Nucleus accumbens (tissue), 56 donors: ENCODE measurements at regions not wholly inside any gene's neighbourhood (a gene's known extent, or its start where the extent isn't known, plus 50 kb on each side); places are given as distances from the start of the nearest gene placed in this dataset.
"Not testable (repeated sequence)": the region's sequence is repeated elsewhere in the genome, so short reads cannot be mapped to it uniquely, and the experiment has no call there.

Experiments
- DNase-seq, 56 donors: peaks; one replicate each; lab custom pipeline; 2025; lab: John Stamatoyannopoulos, UW

DNA sequence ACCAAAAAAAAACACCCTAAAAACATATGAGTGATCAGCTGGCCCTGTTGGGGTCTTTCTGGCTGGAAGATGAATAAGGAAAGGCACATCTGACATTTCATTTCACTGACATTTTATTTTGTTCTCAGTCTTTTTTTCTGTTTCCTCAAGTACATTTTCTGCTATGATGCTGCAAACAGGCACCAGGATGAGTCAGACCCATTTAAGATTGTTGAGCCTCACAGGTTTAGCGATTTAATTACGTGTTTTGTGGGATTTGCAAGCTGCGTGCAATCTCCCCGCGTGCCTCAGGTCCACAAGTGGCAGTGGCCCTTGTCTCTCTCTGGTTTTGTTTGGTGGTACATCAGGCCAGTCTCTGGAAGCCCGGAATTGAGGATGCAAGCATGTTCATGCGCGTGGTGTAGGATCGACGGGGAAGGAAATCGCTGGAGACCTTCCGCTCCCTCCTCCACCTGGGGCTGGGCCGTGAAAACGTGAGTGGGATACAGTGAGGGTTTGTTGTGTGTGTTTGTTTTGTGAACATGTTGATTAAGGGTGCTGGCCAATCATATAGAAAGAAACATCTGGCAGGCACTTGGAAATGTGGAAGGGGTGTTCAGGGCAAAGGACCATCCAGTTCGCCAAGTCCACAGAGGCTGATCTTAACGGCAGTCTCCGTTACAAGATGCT, 120.2 kb upstream of the ZNF516 start:
- peak in 1 of 56 donors; percentile 5 for DNase-seq

DNA sequence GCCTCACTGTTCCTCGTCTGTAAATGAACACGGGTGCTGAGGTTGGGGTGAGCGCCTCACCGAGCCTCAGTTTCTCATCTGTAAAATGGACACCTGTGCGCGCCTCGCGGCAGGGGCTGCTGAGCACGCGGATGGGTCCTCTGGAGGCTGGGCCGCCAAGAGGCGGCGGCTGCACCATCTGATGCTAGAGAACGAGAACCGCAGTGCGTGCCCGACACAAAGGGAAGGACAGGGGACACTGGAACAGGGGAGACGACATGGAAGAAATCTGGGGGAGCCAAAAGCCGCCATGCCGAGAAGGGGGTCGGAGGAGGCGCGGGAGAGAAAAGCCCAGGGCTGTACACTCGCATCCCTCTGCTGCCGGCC, 118.7 kb upstream of the ZNF516 start:
- DNase-seq = no peak

DNA sequence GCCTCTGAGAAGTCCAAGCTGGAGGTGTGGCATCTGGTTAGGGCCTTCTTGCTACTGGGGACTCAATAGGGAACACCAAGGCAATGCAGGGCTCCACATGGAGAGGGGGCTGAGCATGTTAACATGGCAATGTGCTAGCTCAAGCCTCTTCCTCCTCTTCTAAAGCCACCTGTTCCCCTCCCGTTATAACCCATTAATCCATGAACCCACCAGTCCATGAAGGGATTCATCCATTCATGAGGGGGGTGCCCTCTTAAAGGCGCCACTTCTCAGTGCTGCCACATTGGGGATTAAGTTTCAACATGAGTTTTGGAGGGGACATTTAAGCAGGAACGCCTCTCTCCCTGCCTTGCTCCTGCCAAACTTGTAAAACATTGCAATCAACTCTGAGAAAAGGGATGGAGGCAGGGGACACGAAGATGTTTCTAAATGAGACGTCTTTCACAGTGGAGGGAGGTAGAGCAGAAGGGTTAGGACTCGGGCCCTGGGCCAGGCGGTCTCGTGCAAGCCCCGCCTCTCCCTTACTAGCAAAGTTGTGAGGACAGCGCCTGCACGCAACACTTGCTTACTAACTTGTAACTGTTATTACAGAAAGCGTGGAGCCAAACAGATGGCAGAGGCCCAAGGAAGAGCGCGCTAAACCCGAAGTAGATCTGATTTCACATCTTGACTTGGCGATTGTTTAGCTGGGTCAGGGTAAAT, 118.2 kb upstream of the ZNF516 start:
- DNase-seq = no peak

DNA sequence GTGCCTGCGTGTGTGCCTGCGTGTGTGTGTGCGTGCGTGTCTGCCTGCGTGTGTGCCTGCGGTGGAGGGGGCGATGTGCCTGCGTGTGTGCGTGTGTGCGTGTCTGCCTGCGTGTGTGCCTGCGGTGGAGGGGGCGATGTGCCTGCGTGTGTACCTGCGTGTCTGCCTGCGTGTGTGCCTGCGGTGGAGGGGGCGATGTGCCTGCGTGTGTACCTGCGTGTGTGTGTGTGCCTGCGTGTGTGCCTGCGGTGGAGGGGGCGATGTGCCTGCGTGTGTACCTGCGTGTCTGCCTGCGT, 116.7 kb upstream of the ZNF516 start:
- DNase-seq = not testable (repeated sequence)

DNA sequence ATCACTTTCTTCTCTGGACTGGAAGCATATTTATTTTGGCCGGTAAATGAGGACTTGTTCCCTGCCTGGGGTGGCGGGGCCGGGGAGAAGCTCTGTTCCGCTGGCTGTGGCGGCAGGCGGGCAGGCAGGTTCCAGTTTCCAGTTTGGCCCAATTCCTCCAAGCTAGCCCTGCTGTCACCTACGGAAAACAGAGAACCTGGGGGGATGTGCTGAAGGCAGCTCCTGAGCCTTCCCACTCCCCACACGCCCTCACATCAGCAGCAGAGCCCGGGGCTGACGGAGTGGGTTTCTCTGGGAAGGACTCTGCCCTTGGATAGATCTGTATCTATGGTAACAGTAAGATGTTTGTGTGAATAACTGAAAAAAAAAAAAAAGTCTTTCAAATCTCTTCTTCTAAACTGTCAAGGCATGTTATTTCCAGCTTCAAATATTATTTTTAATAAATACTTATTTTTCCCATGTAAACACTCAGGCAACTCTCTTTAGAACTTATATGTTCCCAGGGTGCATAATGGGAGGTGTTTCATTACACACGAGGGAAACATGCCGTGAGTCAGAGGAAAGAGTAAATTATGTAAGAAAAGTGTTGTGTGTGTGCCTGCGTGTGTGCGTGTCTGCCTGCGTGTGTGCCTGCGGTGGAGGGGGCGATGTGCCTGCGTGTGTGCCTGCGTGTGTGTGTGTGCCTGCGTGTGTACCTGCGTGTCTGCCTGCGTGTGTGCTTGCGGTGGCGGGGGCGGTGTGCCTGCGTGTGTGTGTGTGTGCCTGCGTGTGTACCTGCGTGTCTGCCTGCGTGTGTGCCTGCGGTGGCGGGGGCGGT, 116.1 kb upstream of the ZNF516 start:
- peak in 14 of 56 donors; percentile 15 to 65 (median 32) for DNase-seq

DNA sequence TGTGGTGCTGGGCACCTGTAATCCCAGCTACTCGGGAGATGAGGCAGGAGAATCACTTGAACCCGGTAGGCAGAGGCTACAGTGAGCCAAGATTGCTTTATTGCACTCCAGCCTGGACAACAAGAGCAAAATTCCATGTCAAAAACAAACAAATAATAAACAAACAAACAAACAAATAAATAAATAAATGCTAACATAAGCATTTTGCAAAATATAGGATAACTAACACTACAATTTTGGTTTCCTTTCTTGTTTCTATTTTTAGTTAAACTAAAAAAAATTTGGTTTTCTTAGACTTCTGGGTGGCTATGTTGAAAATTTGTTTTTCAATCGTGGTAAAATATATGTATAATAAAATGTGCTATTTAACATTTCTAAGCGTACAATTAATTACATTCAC, 115.0 kb upstream of the ZNF516 start:
- no peak for DNase-seq

DNA sequence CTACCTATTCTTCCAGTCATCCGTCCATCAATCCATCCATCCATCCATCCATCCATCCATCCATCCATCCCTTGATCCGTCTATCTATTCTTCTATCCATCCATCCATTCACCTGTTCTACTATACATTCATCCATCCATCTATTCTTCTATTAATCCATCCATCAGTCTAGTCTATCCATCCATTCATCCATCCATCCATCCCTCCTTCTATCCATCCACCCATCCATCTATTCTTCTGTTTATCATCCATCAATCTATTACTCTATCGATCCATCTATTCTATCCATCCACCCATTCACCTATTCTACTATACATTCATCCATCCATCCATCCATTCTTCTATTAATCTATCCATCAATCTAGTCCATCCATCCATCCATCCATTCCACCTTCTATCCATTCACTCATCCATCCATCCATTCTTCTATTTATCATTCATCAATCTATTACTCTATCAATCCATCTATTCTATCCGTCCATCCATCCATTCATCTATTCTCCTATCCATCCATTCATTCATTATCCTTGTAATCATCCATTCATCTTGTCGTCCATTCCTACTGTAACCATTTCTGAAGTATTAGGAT, 110.4 kb upstream of the ZNF516 start:
- no peak for DNase-seq

DNA sequence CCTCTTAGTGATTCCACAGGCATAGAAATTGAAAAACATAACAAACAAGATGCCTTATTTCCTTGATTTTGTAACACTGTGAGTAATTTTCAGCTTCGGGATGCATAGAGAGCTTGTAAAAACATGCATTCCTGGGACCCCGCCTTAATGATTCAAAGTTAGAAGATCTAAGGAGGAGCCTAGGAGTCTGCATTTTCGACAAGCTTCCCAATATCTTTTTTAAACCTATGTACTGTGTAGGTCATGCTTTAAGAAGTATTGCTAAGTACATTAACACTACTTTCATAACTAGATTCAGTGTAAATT, 109.8 kb upstream of the ZNF516 start:
- DNase-seq = no peak

DNA sequence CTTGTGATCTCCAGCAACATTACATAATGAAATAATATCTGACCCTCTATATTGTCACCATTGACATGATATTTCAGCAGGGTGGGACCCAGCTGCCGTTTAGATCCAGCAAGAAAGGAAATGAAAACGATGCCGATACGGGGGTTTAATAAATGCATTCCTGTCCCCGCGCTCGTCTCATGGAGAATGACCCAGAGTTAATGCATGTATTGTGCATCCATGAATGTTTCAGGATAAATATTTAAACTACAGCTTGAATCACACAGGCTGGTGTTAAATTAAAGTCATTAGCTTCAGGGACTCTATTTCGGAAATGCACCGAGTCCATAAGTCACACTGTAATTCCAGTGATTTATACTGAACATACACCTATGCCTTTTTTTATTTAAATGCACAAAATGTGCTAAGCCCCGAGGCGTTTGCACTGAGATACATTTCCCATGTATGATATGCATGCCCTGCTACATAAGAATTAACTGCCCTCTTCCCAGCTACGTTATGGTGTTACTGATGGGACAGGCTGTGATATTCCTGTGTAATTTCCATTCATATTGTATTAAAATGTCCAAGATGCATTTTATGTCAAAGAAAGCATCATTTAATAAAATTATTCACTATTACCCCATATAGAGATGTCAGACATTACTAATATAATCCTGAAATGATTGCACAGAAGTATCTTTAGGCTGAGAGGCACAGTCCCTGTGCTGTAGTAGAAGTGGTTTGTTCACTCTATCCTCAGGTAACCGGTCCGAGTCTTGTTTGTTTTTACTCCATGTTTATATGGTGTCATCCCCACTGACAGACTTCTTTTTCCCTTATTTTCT, 109.3 kb upstream of the ZNF516 start:
- DNase-seq = no peak

DNA sequence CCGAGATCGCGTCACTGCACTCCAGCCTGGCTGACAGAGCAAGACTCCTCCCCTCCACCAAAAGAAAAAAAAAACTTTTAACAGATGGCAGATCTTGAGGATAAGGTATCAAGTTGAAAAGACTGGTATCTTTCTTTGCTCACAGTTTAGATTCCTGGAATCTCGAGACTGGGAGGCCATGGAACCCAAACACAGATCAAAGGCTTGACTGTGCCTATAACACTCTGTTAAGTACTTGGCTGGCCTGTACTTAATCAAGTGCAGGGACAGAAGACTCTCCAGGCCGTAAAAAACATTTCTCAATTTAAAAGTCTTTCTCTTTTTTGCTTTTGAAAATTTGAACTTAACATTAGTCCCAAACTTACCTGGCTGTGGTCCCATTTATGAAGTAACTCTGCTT, 107.1 kb upstream of the ZNF516 start:
- DNase-seq = no peak

DNA sequence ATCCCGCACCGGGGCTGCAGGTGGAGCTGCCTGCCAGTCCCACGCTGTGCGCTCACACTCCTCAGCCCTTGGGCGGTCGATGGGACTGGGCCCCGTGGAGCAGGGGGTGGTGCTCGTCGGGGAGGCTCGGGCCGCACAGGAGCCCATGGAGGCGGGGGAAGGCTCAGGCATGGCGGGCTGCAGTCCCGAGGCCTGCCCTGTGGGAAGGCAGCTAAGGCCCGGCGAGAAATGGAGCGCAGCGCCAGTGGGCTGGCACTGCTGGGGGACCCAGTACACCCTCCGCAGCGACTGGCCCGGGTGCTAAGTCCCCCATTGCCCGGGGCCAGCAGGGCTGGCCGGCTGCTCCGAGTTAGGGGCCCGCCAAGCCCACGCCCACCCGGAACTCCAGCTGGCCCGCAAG, 105.0 kb upstream of the ZNF516 start:
- not testable (repeated sequence) for DNase-seq

DNA sequence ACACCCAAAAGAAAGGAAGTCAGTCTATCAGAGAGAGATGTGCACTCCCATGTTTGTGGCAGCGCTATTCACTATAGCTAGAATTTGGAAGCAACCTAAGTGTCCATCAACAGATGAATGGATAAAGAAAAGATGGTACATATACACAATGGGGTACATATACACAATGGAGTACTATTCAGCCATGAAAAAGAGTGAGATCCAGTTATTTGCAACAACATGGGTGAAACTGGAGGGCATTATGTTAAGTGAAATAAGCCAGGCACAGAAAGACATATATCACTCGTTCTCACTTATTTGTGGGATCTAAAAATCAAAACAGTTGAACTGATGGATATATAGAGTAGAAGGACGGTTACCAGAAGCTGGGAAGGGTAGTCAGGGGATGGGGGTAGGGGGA, 99.9 kb upstream of the ZNF516 start:
- no peak for DNase-seq

DNA sequence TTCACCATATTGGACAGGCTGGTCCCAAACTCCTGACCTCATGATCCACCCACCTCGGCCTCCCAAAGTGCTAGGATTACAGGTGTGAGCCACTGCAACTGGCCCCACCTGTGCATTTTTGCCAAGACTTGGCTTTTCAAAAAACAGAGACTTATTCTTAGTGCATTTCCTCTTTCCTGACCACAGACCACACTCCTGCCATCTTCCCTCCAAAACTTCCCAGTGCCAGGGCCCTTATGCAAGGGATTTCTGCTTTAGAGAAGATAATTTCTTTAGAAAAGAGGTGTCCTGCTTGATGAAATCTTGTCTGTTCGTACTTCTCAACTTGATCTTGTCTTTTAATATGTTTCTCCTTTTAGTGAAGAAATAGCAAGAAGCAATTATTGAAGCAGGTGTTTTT, 98.8 kb upstream of the ZNF516 start:
- DNase-seq = no peak

DNA sequence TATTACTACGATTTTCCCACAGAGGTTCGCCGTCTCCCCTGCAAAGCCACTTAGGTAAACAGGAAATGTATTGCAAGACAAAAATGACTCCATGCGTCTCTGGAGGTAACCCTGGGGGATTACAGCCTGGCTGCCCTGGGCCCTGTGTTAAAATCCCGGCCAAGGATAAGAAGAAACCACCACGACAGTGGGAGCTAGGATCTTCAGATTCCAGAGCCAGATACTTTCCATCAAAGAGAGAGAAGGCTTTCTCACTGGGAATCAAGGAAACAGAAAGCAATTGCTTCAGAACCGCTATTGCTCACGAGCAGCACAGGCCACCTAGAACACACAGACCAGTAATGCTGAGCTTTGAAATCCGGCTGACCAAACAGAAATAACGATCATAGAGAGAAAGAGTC, 97.9 kb upstream of the ZNF516 start:
- DNase-seq = no peak

DNA sequence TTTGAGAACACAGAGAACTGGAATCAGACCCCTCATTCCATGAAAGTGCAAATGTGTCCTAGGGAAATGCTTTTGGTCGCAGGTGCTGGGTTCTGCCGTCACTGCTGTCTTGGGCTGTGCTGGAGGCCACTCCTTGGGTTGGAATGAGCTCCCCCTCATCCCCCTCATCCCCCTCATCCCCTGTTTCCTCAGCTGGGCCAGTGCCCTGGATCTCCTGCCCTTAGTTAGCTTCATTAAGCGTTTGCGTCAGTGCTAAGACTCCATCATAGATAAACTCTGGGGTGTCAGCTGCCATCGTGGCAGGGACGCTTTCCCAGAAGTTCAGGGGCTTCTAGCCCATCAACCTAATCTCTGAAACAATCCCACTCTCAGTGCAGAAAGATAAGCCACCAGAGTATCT, 97.1 kb upstream of the ZNF516 start:
- no peak for DNase-seq

DNA sequence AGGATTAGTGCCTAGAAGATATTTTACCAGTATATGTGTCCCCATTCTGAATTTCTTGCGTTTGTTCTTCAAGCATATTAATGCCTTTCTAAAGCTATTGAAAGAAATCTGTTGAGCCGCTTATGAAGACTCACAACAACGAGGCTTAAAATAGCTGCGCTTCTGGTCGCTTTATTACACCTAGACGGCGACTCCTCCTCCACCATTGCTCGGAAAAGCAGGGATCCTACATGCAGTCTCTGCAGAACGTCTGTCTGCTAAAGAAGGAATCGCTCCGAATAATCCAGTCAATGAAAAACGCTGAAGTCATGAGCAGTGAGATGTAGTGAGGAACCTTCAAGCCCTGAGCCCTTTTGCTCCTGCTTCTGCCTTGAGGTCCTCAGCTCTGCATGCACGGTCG, 94.8 kb upstream of the ZNF516 start:
- DNase-seq = no peak

DNA sequence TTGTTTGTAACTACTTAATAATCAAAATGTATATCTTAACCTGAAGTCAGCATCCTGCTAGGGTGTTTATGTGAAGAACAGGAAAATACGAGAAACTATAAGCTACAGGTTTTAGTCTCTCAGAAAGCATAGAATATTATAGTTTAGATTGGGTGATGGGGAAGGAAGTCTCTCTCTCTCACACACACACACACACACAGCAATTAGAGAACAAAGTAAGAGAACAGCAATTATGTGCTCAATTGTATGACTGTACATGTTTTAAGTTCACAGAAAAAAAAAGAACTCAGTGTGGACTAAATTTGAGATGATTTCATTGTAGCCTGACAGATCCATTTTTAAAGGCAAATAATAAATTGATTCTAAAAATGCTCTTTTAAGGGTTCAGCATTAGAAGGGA, 94.3 kb upstream of the ZNF516 start:
- DNase-seq = no peak

DNA sequence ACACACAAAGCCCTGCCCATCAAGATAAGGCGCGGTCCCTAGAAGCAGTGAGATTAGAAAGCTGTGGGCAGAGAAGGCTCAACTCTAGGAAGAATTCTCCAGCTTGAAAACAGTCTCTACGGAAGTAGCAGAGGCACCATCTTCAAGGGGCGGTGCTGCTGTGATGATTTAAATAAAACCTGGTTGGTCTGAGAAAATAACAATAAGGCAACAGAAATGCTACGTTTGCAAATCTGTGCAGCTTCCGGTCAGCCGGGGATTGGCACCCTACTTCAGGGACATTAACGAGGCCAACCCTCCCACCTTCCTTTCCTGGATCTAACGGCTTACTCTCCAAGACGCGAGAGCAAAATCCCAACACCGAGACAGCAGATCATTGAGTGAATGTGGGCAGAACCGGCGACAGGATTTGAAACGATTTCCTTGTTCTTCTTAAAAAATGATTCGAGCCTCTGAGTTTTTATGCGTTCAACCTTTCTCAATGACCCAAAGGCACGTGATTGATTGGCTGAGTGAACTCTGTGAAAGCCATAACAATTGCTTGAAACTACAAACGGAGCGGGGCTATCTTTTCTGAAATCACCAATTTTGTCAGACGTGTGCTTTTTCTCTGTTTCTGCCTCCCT, 93.7 kb upstream of the ZNF516 start:
- no peak for DNase-seq

DNA sequence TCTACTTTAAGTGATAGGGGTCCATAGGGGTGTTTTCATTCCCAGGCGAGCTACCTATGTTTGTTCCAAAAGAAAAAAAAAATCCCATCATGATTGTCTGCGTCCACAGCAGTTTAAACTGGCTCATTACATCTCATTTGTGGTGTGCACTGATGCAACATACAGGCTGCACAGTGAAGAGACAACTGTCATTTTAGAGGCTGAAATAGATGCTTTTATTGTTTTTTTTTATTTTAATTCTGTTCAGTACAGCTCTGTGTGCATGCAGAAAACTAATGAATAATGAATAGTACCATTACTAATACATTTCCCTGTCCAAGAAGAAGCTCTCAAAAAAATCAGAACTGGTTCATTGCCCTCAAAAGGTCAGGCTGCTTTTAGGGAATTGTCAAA, 92.8 kb upstream of the ZNF516 start:
- no peak for DNase-seq

DNA sequence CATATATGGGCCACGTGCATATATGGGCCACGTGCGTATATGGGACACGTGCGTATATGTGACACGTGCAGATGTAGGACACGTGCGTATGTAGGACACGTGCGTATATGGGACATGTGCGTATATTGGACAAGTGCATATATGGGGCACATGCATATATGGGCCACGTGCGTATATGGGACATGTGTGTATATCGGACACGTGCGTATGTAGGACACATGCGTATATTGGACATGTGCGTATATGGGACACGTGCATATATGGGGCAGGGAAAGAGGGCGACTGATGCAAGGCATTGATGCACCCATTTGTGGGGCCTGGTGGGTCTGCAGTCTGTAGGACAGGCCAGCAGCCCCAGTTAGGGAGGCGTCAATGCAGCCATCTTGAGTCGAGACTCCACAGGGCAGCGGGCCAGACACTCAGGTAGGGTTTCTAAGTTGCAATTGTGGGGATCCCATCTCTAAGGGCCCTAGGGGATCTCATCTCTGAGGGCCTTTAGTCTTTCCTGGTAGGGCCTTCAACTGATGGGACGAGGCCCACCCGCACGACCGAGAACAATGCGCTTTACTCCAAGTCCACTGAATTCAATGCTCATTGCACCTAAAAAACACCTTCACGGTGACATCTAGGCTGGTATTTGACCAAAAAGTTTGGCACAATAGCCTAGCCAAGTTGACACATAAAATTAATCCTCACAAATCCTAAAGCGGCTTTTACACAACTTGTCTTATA, 92.3 kb upstream of the ZNF516 start:
- DNase-seq = no peak
